ENCODE measurements at regions not wholly inside any gene's neighbourhood (a gene's known extent, or its start where the extent isn't known, plus 50 kb on each side); places are given as distances from the start of the nearest gene placed in this dataset.

DNA sequence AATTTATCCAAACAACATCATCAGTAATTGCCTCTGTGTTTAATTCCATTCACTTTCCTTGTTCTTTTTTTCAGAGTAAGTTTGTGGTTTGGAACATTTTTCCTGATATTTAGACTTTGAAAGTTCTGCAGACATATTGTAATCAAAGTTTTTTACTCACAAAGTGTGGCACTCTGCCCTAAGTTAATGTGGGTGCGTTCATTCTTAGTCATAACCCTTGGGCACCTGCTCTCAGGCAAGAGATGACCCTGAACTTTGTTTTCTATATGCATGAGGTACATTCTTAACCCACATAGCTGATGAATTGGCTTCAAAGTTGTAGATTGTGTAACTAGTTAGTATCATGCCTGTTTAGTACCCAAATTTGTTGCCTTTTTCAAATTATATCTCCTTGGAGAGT, 424.3 kb downstream of the GRXCR1 start:
- Histone ChIP-seq H3K4me3 (no peak overlapping the region), H3K36me3 (no peaks in the 10 kb centered on the region), H3K4me1 (no peaks in the 10 kb centered on the region), H3K27me3 (no peaks in the 10 kb centered on the region), H3K9me3 (peaks cover 0 to 6% (median 0%) of the 10 kb centered on the region in 11 donors), H3K27ac (no peak overlapping the region)
- no peak for ATAC-seq
- DNase-seq: no peak
- intact Hi-C loops (cut with DNase I): no loop called here
- 47 to 82% methylated on average over 1 of the region's 1 CpG for WGBS, 2 donors
- TF ChIP-seq, protein P1, sequence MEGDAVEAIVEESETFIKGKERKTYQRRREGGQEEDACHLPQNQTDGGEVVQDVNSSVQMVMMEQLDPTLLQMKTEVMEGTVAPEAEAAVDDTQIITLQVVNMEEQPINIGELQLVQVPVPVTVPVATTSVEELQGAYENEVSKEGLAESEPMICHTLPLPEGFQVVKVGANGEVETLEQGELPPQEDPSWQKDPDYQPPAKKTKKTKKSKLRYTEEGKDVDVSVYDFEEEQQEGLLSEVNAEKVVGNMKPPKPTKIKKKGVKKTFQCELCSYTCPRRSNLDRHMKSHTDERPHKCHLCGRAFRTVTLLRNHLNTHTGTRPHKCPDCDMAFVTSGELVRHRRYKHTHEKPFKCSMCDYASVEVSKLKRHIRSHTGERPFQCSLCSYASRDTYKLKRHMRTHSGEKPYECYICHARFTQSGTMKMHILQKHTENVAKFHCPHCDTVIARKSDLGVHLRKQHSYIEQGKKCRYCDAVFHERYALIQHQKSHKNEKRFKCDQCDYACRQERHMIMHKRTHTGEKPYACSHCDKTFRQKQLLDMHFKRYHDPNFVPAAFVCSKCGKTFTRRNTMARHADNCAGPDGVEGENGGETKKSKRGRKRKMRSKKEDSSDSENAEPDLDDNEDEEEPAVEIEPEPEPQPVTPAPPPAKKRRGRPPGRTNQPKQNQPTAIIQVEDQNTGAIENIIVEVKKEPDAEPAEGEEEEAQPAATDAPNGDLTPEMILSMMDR (IDR thresholded peaks at IDR 0.05): no peak

DNA sequence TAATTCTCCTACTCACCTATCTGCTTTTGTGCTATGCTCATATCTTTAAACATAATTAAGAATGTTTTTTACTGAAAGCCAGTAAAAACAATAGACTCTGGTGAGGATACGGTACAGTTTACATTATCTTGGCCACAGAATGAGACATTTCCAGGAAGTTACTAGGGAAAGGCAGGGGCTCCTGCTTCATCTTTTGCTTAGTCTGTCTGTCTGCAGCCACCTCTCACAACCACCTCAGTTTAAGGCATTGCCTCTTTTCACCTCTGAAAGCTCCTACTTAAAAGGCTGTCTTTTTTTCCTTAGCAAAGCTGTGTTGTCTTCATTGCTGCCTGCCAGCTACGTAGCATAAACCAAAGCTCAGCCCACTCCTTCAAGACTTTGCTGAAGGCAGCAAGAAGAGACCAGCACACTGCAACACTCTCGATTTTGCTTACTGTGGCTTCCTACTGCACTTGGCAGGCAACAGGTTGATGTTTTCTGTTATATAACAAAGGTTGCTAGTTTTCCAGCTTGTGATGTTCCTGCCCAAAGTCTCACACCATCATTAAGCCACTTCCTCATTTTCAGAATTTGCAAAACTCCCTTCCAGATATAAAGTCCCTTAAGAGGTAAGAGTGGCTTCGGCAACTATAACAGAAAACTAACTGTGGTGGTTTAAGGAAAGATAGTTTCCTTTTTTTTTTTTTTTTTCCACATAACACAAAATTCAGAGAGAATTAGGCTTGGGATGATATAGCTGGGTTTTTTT, 432.9 kb downstream of the GRXCR1 start:
- Histone ChIP-seq H3K36me3 (no peaks in the 10 kb centered on the region), H3K27ac (no peak overlapping the region), H3K9me3 (no peaks in the 10 kb centered on the region), H3K4me3 (no peak overlapping the region), H3K4me1 (no peaks in the 10 kb centered on the region), H3K27me3 (no peaks in the 10 kb centered on the region)
- WGBS, 2 donors: 38 to 45% methylated on average over 4 of the region's 4 CpGs
- ATAC-seq: no peak
- intact Hi-C loops (cut with DNase I): no loop called here
- TF ChIP-seq, protein P1 (IDR thresholded peaks at IDR 0.05): no peak
- DNase-seq: no peak

DNA sequence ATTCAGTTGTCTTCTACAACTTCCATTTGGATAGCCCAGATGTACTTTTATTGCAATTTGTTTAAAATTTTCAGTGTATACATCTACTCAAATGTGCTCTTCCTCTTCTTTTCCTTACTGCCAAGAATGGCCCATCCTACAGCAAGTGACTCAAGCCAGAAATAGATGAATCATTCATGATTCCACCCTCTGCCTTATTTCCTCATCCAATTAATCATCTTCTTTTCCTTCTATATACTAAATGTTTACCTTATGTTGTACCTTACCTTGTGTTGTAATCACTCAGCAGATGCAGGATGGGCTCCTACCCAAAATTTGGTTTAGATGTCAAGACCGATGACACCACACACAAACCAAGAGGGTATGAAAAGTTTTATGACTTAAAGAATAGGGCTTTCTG, 437.8 kb downstream of the GRXCR1 start:
- WGBS, 2 donors: 90 to 91% methylated on average over 1 of the region's 1 CpG
- TF ChIP-seq, protein P1 (IDR thresholded peaks at IDR 0.05): no peak
- no peak for ATAC-seq
- no peaks in the 10 kb centered on the region for H3K4me1 ChIP-seq
- H3K36me3 ChIP-seq: no peaks in the 10 kb centered on the region
- no peaks in the 10 kb centered on the region for H3K9me3 ChIP-seq
- no peak overlapping the region for H3K4me3 ChIP-seq
- intact Hi-C loops (cut with DNase I): no loop called here
- H3K27me3 ChIP-seq: no peaks in the 10 kb centered on the region
- DNase-seq: no peak
- no peak overlapping the region for H3K27ac ChIP-seq

DNA sequence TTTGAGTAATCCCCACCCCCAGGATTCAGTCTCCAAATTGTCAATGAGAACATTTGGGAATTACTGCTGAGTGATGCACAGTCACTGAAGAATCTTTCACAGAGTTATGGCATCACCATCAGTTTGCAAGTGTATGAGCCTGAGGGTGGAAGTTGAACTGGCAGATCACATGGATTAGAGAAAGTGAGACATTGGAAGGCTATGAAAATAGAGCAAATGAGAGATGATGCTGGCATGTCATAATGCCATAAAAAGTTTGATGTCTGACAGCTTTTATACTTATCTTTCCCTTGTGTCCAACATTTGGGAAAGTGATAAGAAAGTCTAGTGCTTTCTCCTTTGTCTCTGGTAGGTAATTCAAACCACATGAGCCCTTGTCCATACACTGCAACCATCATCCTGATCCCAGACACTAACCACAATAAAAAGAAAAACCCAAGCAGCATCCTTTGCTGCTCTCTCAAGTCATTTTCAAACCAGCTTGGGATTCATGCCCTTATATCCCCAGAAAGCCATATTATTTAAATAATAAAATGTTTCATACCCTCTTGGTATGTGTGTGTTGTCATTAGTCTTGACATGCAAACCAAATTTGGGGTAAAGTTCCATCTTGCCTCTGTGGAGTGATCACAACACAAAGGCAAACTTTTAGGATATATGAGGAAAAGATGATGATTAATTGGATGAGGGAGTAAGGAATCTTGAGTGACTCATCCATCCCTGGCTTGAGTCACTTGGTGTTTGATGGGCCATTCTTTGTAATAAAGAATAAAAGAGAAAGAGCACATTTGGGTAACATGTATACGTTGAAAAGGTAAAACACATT, 438.9 kb downstream of the GRXCR1 start:
- WGBS, 2 donors: 66 to 91% methylated on average over 1 of the region's 1 CpG
- no peak overlapping the region for H3K4me3 ChIP-seq
- intact Hi-C loops (cut with DNase I): no loop called here
- H3K4me1 ChIP-seq: no peaks in the 10 kb centered on the region
- no peaks in the 10 kb centered on the region for H3K36me3 ChIP-seq
- no peak overlapping the region for H3K27ac ChIP-seq
- no peak for DNase-seq
- no peak for ATAC-seq
- TF ChIP-seq, protein P1 (IDR thresholded peaks at IDR 0.05): no peak
- H3K9me3 ChIP-seq: no peaks in the 10 kb centered on the region
- no peaks in the 10 kb centered on the region for H3K27me3 ChIP-seq
